ENCODE measurements at regions not wholly inside any gene's neighbourhood (a gene's known extent, or its start where the extent isn't known, plus 50 kb on each side); places are given as distances from the start of the nearest gene placed in this dataset.

DNA sequence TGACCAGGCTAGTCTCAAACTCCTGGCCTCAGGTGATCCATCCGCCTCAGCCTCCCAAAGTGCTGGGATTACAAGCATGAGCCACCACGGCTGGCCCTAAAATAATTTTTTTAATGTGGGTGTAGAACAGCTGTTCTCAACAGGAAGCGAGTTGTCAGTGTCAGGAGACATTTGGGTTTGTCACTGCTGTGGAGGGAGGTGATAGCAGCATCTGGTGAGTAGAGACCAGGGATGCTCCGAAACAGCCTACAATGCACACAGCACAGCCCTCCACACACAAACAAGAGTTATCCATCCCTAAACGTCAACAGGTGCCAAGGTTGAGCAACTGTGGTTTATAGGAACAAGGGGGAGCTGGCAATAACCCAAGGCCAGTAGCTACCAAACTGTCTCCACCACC is 243.4 kb upstream of the STS start:
- no peak for DNase-seq

DNA sequence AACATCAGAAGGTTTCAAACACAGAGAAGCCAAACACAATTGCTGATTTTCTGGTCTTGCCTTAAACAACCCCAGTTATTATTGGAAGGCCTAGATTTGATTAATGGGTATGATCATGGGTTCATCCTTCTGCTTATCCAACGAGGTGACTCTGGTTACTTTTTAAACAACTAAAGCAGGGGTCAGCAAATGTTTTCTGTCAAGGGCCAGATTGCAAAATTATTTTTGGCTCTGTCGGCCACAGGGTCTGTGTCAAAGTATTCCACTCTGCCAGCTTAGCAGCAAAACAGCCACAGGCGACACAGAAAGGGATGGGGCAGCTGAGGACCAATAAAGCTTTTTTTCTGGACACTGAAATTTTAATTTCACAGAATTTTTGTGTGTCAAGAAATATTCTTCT is 249.1 kb upstream of the STS start:
- DNase-seq: no peak

- DNase-seq: no peak
These were observed 256.1 kb upstream of the STS start for GRCh38 chrX:6891404-6891803.

- DNase-seq: no peak
These were observed 256.8 kb upstream of the STS start for GRCh38 chrX:6890544-6891261.

- DNase-seq: no peak
These were observed 261.6 kb upstream of the STS start for GRCh38 chrX:6885909-6886308.

- DNase-seq: no peak
These were observed 262.1 kb upstream of the STS start for GRCh38 chrX:6885396-6885795.

DNA sequence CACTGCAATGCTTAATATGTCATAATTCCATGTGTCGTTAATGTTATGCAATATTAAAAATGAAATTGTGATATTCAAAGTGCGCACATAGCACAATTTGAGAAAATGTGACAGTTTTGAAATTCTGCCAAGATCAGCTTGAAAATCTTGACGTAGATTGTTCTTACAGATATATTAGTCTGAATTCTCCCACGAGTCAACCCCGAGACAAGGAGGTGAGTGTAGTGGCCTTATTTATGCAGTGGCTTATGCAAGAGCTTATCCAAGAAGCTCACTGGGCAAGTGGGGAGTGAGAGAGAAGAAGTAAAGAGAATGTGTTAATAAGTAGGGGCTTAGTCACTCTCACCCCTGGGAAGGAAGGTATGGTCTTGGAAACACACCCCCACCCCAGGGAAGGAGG is 286.1 kb upstream of the STS start:
- no peak for DNase-seq

- DNase-seq: no peak
These were observed 289.8 kb upstream of the STS start for GRCh38 chrX:6857749-6858148.

DNA sequence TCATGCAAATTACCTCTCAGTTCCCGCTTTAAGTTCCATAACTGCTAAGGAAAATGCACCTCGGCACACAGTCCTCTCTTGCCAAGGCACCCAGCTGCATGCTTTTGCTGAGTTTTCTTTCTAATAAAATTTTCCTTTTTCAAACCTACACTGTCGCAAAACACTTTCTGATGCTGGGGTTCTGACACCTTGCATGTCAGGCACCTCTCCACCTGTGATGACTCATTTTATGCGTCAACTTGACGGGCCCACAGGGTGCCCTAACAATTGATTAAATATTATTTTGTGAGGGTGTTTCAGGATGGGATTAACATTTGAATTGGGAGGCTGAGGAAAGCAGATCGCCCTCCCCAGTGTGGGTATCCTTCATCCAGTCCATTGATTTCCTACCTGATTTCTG is 291.0 kb upstream of the STS start:
- DNase-seq: no peak

DNA sequence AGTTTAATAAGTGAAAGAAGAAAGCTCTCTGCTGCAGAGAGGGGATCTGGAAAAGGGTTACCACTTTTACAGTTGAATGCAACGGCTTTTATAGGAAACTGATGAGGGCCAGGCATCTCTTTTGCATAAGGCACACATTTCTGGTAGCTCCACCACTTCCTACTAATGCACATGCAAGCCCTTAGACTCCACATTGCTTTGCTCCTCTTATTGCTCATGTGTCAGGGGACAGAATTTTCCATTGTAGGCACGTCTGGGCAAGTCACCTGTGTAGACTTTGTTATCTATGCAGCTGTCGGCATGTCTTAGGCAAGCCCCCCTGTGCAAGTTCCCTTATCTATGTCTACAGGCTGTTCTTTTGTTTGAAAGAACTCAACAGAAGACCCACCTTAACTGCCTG is 294.6 kb upstream of the STS start:
- no peak for DNase-seq

GRCh38 chrX:6852121-6852520 is 295.4 kb upstream of the STS start:
- DNase-seq: no peak

- no peak for DNase-seq
These were observed 296.4 kb upstream of the STS start for GRCh38 chrX:6851140-6851539.

GRCh38 chrX:6849716-6850414 is 297.6 kb upstream of the STS start:
- no peak for DNase-seq

DNA sequence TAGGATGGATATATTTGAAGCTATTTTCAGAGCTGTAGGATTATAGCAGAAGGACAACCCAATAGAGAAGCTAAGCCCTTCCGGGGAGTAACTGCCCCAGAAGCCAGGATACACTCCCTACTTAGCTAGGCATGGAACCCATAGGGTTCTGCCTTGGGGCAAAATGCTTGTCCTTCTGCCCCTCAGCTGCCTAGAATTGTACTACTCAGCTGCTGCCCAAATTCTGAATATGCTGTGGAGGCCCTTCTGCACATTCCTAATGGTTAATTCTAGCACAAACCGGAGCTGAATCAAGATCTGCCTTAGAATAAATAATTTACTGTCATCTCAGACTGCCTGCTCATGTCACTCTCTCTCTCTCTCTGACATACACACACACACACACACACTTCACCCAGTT is 297.7 kb upstream of the VCX3A start:
- no peak for DNase-seq

DNA sequence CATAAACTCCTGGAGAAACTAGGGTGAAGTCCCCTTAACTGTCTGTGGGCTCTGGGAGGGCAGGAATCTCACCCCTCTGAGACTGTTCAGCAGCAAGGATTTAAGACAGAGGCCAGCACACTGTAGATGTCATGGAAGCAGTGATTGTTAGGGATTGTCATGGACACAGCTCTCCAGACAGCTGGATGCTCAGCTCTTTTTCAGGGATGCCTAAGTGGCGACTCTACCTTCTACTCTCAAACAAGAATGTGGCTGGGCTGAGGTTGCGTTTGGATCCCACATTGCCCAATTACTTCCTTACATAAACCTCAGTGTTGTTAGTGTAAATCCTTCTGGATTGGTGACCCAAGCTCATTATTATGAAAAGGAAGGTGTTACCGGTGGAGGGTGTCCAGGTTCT is 291.9 kb upstream of the VCX3A start:
- DNase-seq: no peak

- DNase-seq: no peak
These were observed 286.8 kb upstream of the VCX3A start for GRCh38 chrX:6821730-6822129.

GRCh38 chrX:6813836-6814370 is 279.0 kb upstream of the VCX3A start:
- no peak for DNase-seq

GRCh38 chrX:6812087-6812486 is 277.2 kb upstream of the VCX3A start:
- no peak for DNase-seq

GRCh38 chrX:6810776-6811175 is 275.9 kb upstream of the VCX3A start:
- no peak for DNase-seq

GRCh38 chrX:6803607-6804006 is 268.7 kb upstream of the VCX3A start:
- no peak for DNase-seq

- no peak for DNase-seq
These were observed 258.1 kb upstream of the VCX3A start for GRCh38 chrX:6793000-6793399.

GRCh38 chrX:6783912-6784311 is 249.0 kb upstream of the VCX3A start:
- DNase-seq: no peak

- no peak for DNase-seq
These were observed 247.9 kb upstream of the VCX3A start for GRCh38 chrX:6782831-6783230.
